OCI-LY3 (cell line): ENCODE measurements at regions not wholly inside any gene's neighbourhood (a gene's known extent, or its start where the extent isn't known, plus 50 kb on each side); places are given as distances from the start of the nearest gene placed in this dataset.
"Not testable (repeated sequence)": the region's sequence is repeated elsewhere in the genome, so short reads cannot be mapped to it uniquely, and the experiment has no call there.

Source experiments
- H2AFZ ChIP-seq: fragments of 200-600, 300-600 bp; shearing (Covaris generic); 2 replicates; pipeline ENCODE4 v1.6.0; 2014; ENCODE audit warnings: antibody characterized with exemption, low read depth, low read length
- H3K27ac ChIP-seq: fragments of 200-600, 300-600 bp; sonication (generic); 2 replicates; pipeline ENCODE4 v1.5.1; 2014; ENCODE audit warnings: mild to moderate bottlenecking, low read length, moderate library complexity, mixed read lengths
- H3K27me3 ChIP-seq: fragments of 200-600, 300-600 bp; sonication (generic); 2 replicates; pipeline ENCODE4 v1.6.1; 2014; ENCODE audit warnings: low read depth, low read length, mixed read lengths
- H3K36me3 ChIP-seq: fragments of 200-600, 300-600 bp; sonication (generic); replicated peaks from 2 replicates; pipeline ENCODE3; 2014; ENCODE audit warnings: low read depth, low read length, mixed read lengths
- H3K4me1 ChIP-seq: fragments of 300-600, 200-600 bp; sonication (generic); 2 replicates; pipeline ENCODE4 v1.6.1; 2014; ENCODE audit warnings: low read length, mixed read lengths
- H3K4me2 ChIP-seq: fragments of 200-600, 300-600 bp; sonication (generic); 2 replicates; pipeline ENCODE4 v1.6.1; 2014; ENCODE audit warnings: low read length, mixed read lengths
- H3K4me3 ChIP-seq: fragments of 300-600, 200-600 bp; sonication (generic); 2 replicates; pipeline ENCODE4 v1.5.1; 2014; ENCODE audit warnings: antibody characterized with exemption, mild to moderate bottlenecking, low read length, moderate library complexity
- H3K79me2 ChIP-seq: fragments of 300-600, 200-600 bp; shearing (Covaris generic); 2 replicates; pipeline ENCODE4 v1.6.1; 2014; ENCODE audit warnings: mild to moderate bottlenecking, low read length, mixed read lengths
- H3K9ac ChIP-seq: fragments of 300-600, 200-600 bp; shearing (Covaris generic); 2 replicates; pipeline ENCODE4 v1.6.0; 2014; ENCODE audit warnings: mild to moderate bottlenecking, low read length, moderate library complexity
- H3K9me3 ChIP-seq: fragments of 200-600, 300-600 bp; shearing (Covaris generic); 2 replicates; pipeline ENCODE4 v1.6.1; 2014; ENCODE audit warnings: low read length, mixed read lengths; ENCODE audit not compliant: insufficient read depth
- H4K20me1 ChIP-seq: fragments of 200-600, 300-600 bp; sonication (generic); 2 replicates; pipeline ENCODE4 v1.6.1; 2016; ENCODE audit warnings: low read length, mixed read lengths; ENCODE audit not compliant: insufficient read depth
- EZH2phosphoT487 ChIP-seq: fragments of 200-600 bp; shearing (Covaris generic); IDR thresholded peaks from 2 replicates; pipeline ENCODE4 v1.6.1; 2018; ENCODE audit warnings: antibody characterized with exemption, mixed run types, low read depth
- TF ChIP-seq, protein P1 (sequence below): fragments of 200-600, 300-600 bp; sonication (generic); IDR thresholded peaks from 2 replicates; pipeline ENCODE4 v1.5.1; 2014; ENCODE audit warnings: antibody characterized with exemption, low read length, low read depth

DNA sequence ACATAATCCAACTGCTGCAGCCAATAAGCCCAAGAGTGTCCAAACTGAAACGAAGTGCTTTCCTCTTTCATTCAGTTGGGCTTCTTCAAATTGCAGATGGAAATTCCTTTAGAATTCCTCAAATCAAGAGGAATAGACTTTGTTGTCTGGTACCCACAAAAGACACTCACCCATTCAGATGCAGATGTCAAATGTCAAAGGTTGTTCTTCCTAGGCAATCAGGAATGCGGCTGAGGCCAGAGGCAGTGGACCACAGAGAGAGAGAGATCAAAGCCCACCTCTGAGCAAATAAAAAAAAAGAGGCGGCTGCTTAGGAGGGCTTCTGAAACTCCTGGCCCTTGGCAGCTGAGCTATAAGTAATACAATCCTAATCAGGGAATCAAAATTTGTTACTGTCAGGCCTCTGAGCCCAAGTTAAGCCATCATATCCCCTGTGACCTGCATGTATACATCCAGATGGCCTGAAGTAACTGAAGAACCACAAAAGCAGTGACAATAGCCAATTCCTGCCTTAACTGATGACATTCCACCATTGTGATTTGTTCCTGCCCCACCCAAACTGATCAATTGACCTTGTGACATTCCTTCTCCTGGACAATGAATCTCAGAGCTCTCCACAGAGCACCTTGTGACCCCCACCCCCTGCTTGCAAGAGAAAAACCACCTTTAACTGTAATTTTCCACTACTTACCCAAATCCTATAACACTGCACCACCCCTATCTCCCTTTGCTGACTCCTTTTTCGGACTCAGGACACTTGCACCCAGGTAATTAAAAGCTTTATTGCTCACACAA, 303.0 kb upstream of the GJE1 start:
- Histone ChIP-seq H3K4me2 (no peak overlapping the region), H3K79me2 (no peaks in the 10 kb centered on the region), H3K9ac (no peak overlapping the region), H3K27ac (no peak overlapping the region), H4K20me1 (no peaks in the 10 kb centered on the region), H3K4me1 (no peaks in the 10 kb centered on the region), H3K36me3 (no peaks in the 10 kb centered on the region), H3K9me3 (no peaks in the 10 kb centered on the region), H3K27me3 (no peaks in the 10 kb centered on the region), H2AFZ (no peak overlapping the region), H3K4me3 (no peak overlapping the region)
- TF ChIP-seq, protein P1, sequence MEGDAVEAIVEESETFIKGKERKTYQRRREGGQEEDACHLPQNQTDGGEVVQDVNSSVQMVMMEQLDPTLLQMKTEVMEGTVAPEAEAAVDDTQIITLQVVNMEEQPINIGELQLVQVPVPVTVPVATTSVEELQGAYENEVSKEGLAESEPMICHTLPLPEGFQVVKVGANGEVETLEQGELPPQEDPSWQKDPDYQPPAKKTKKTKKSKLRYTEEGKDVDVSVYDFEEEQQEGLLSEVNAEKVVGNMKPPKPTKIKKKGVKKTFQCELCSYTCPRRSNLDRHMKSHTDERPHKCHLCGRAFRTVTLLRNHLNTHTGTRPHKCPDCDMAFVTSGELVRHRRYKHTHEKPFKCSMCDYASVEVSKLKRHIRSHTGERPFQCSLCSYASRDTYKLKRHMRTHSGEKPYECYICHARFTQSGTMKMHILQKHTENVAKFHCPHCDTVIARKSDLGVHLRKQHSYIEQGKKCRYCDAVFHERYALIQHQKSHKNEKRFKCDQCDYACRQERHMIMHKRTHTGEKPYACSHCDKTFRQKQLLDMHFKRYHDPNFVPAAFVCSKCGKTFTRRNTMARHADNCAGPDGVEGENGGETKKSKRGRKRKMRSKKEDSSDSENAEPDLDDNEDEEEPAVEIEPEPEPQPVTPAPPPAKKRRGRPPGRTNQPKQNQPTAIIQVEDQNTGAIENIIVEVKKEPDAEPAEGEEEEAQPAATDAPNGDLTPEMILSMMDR, result no peak
- TF ChIP-seq EZH2phosphoT487, result no peak

DNA sequence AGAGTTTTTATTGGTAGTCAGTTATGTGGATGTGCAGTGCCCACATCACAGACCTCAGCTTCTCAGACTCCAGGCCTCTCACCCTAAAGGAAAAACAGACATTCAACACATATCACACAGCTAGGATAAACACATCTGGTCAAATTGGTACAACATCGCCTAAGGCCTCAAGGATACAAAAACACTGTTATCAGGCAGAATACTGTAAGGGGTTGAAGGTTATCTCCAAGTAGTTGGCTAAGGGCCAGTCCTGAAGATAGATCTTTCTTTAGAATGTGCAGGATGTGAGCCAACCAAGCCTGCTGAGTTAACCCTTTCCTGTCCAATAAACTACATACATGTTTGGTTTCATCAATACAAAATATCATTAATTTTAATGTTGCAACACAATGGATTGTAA, 308.4 kb upstream of the GJE1 start:
- Histone ChIP-seq H3K9ac (no peak overlapping the region), H3K36me3 (no peaks in the 10 kb centered on the region), H3K27me3 (no peaks in the 10 kb centered on the region), H3K4me1 (no peaks in the 10 kb centered on the region), H4K20me1 (no peaks in the 10 kb centered on the region), H3K4me2 (no peak overlapping the region), H3K9me3 (no peaks in the 10 kb centered on the region), H3K4me3 (no peak overlapping the region), H3K27ac (no peak overlapping the region), H3K79me2 (no peaks in the 10 kb centered on the region), H2AFZ (no peak overlapping the region)
- TF ChIP-seq, protein P1, result no peak
- no peak for TF ChIP-seq EZH2phosphoT487

- H3K27me3 ChIP-seq, H3K4me2 ChIP-seq, H3K36me3 ChIP-seq, H3K4me3 ChIP-seq, H2AFZ ChIP-seq, H3K9ac ChIP-seq, H3K27ac ChIP-seq, H3K4me1 ChIP-seq, H3K79me2 ChIP-seq, H4K20me1 ChIP-seq, H3K9me3 ChIP-seq: not testable (repeated sequence)
Observed at GRCh38 chr6:141815039-141815438, 317.7 kb upstream of the GJE1 start.

- no peak overlapping the region for H3K4me2 ChIP-seq
- H3K9me3 ChIP-seq, result no peaks in the 10 kb centered on the region
- no peaks in the 10 kb centered on the region for H4K20me1 ChIP-seq
- no peaks in the 10 kb centered on the region for H3K4me1 ChIP-seq
- no peak overlapping the region for H3K4me3 ChIP-seq
- no peaks in the 10 kb centered on the region for H3K36me3 ChIP-seq
- no peak overlapping the region for H2AFZ ChIP-seq
- H3K9ac ChIP-seq, result no peak overlapping the region
- H3K27ac ChIP-seq, result no peak overlapping the region
- no peaks in the 10 kb centered on the region for H3K79me2 ChIP-seq
- no peaks in the 10 kb centered on the region for H3K27me3 ChIP-seq
- TF ChIP-seq, protein P1, result no peak
- no peak for TF ChIP-seq EZH2phosphoT487
Observed at GRCh38 chr6:141809901-141810300, 322.8 kb upstream of the GJE1 start.
